ENCODE measurements at regions not wholly inside any gene's neighbourhood (a gene's known extent, or its start where the extent isn't known, plus 50 kb on each side); places are given as distances from the start of the nearest gene placed in this dataset.

GRCh38 chr4:14371131-14371530 is 631.1 kb upstream of the CPEB2 start:
- no peaks in the 10 kb centered on the region for H3K9me3 ChIP-seq
- no peak for DNase-seq
- H3K27me3 ChIP-seq = no peaks in the 10 kb centered on the region
- TF ChIP-seq, protein P1, sequence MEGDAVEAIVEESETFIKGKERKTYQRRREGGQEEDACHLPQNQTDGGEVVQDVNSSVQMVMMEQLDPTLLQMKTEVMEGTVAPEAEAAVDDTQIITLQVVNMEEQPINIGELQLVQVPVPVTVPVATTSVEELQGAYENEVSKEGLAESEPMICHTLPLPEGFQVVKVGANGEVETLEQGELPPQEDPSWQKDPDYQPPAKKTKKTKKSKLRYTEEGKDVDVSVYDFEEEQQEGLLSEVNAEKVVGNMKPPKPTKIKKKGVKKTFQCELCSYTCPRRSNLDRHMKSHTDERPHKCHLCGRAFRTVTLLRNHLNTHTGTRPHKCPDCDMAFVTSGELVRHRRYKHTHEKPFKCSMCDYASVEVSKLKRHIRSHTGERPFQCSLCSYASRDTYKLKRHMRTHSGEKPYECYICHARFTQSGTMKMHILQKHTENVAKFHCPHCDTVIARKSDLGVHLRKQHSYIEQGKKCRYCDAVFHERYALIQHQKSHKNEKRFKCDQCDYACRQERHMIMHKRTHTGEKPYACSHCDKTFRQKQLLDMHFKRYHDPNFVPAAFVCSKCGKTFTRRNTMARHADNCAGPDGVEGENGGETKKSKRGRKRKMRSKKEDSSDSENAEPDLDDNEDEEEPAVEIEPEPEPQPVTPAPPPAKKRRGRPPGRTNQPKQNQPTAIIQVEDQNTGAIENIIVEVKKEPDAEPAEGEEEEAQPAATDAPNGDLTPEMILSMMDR (IDR thresholded peaks at IDR 0.05) = no peak
- TF ChIP-seq EP300 (IDR thresholded peaks at IDR 0.05) (no peak), POLR2AphosphoS5 (IDR thresholded peaks at IDR 0.05) (no peak), POLR2A (IDR thresholded peaks at IDR 0.05) (no peak)
- no peak overlapping the region for H3K4me3 ChIP-seq
- no peaks in the 10 kb centered on the region for H3K36me3 ChIP-seq
- no peak for ATAC-seq (ENCODE audit: low FRiP score in 2 of 2)
- H3K27ac ChIP-seq = no peak overlapping the region
- H3K4me1 ChIP-seq = no peaks in the 10 kb centered on the region
- 76 to 84% methylated on average over 5 of the region's 5 CpGs for WGBS, 2 donors

DNA sequence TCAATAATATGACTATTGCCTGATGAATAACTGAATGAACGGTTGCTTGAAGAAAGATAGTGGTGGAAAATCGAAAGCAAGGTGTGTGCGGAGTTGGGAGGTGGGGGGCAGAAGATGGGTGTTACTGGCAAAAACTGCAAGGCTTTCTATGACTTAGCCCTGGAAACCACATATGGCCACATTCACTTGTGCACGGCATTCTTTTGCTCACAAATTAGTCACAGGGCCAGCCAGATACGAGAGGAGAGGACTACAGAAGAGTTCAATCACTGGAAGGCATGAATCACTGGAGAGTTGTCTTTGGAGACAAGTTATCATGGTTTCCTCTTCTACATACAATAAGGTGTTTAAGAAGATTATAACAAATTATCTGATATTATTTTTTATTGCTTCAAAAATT is 626.5 kb upstream of the CPEB2 start:
- Histone ChIP-seq H3K27me3 (no peaks in the 10 kb centered on the region), H3K9me3 (no peaks in the 10 kb centered on the region), H3K4me3 (no peak overlapping the region), H3K4me1 (no peaks in the 10 kb centered on the region), H3K36me3 (no peaks in the 10 kb centered on the region), H3K27ac (no peak overlapping the region)
- 90 to 92% methylated on average over 5 of the region's 5 CpGs for WGBS, 2 donors
- TF ChIP-seq POLR2A (IDR thresholded peaks at IDR 0.05) (no peak), EP300 (IDR thresholded peaks at IDR 0.05) (no peak), POLR2AphosphoS5 (IDR thresholded peaks at IDR 0.05) (no peak)
- TF ChIP-seq, protein P1 (IDR thresholded peaks at IDR 0.05) = no peak
- DNase-seq (no peak), ATAC-seq (ENCODE audit: low FRiP score in 2 of 2) (no peak)

GRCh38 chr4:14379183-14379582 is 623.1 kb upstream of the CPEB2 start:
- no peak for DNase-seq
- TF ChIP-seq, protein P1 (IDR thresholded peaks at IDR 0.05) = no peak
- no peak for TF ChIP-seq POLR2AphosphoS5 (IDR thresholded peaks at IDR 0.05)
- no peak for TF ChIP-seq POLR2A (IDR thresholded peaks at IDR 0.05)
- TF ChIP-seq EP300 (IDR thresholded peaks at IDR 0.05) = no peak
- H3K9me3 ChIP-seq = no peaks in the 10 kb centered on the region
- no peak overlapping the region for H3K27ac ChIP-seq
- no peaks in the 10 kb centered on the region for H3K36me3 ChIP-seq
- H3K27me3 ChIP-seq = no peaks in the 10 kb centered on the region
- WGBS, 2 donors = 76 to 94% methylated on average over 1 of the region's 1 CpG
- no peak for ATAC-seq (ENCODE audit: low FRiP score in 2 of 2)
- no peak overlapping the region for H3K4me3 ChIP-seq
- H3K4me1 ChIP-seq = no peaks in the 10 kb centered on the region

- Histone ChIP-seq H3K36me3 (no peaks in the 10 kb centered on the region), H3K27me3 (no peaks in the 10 kb centered on the region), H3K4me1 (no peaks in the 10 kb centered on the region), H3K4me3 (no peak overlapping the region), H3K27ac (no peak overlapping the region), H3K9me3 (no peaks in the 10 kb centered on the region)
- ATAC-seq (ENCODE audit: low FRiP score in 2 of 2) = no peak
- 58 to 67% methylated on average over 3 of the region's 3 CpGs for WGBS, 2 donors
- TF ChIP-seq POLR2AphosphoS5 (IDR thresholded peaks at IDR 0.05) (no peak), POLR2A (IDR thresholded peaks at IDR 0.05) (no peak), EP300 (IDR thresholded peaks at IDR 0.05) (no peak)
- TF ChIP-seq, protein P1 (IDR thresholded peaks at IDR 0.05) = no peak
- DNase-seq = no peak
These were observed 618.6 kb upstream of the CPEB2 start for GRCh38 chr4:14383652-14384051.

DNA sequence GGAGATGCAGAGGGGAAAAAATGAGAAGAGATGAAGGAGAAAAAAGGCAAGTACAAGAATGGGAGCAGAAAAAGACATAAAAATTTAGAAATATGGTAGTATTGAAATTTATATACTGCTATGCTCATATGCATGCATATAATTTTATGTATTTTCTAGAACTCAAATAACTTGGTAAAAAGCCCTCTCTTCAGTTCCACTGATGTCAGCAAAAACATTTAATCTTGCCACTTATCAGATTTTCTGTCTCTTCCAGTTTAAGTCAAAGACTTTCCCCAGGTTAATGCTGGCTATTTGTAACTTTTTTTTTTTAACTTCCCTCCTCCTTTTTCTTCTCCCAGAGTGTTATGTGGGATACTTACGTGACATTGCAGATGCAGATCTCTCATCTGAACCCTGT is 617.5 kb upstream of the CPEB2 start:
- H3K36me3 ChIP-seq = no peaks in the 10 kb centered on the region
- H3K4me1 ChIP-seq = no peaks in the 10 kb centered on the region
- no peak overlapping the region for H3K27ac ChIP-seq
- no peak overlapping the region for H3K4me3 ChIP-seq
- H3K9me3 ChIP-seq = no peaks in the 10 kb centered on the region
- DNase-seq (no peak), ATAC-seq (ENCODE audit: low FRiP score in 2 of 2) (no peak)
- TF ChIP-seq POLR2AphosphoS5 (IDR thresholded peaks at IDR 0.05) (no peak), EP300 (IDR thresholded peaks at IDR 0.05) (no peak), POLR2A (IDR thresholded peaks at IDR 0.05) (no peak)
- TF ChIP-seq, protein P1 (IDR thresholded peaks at IDR 0.05) = no peak
- WGBS, 2 donors = 70 to 84% methylated on average over 1 of the region's 1 CpG
- no peaks in the 10 kb centered on the region for H3K27me3 ChIP-seq
